GM21360 (cell line): ENCODE measurements at regions not wholly inside any gene's neighbourhood (a gene's known extent, or its start where the extent isn't known, plus 50 kb on each side); places are given as distances from the start of the nearest gene placed in this dataset.

Experiments used
- ATAC-seq: cut with Tn5 transposase; IDR thresholded peaks from one replicate; pipeline ENCODE4 v1.9.1; 2021; ENCODE audit warnings: mild to moderate bottlenecking, moderate library complexity; ENCODE audit not compliant: unreplicated experiment

DNA sequence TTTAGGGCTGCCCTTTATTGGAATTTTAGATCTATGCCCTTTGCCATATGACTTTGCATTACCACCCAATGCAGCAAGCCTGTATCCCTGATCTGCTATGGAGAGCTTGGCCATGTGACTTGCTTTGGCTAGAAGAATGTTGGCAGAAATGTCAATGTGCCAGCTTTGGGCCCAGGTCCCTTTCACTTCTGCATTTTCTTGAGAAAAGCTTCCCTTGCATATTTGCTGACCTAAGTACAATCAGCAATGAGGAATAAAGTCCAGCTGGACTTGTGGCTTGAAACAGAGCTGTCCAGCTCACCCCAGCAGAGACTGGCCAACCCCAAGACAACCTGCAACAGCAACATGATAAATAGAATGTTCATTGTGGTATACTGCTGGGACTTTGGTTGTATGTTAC is 135.9 kb downstream of the PAH start:
- ATAC-seq: no peak

GRCh38 chr12:102776041-102776440 is 141.0 kb downstream of the PAH start:
- ATAC-seq: no peak

DNA sequence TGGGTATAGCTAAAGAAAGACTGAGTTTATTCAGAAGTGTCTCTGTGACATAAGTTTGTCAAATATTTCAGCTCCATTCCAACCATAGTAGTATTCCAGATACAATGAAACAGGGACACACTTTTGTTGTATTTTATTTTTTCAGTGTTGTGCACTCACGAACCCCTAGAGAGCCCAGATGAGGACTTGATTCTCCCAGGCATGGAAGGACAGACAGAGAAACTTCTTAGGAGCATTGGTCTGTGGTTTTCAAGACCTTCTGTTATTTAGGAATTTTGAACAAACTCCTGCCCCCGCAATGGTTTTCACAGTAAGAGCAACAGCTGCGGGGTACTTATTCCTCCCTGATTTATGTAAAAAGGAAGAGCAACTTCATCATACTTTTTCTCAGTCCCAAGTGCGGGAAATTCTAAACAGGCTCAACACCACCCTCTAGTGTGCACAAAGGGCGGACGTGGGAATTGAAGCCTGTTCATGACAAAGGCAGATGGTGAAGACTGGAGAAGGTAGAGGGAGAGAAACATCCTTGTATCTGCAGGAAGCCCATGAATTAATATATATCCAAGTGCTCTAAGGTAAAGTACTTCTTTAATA is 147.6 kb downstream of the PAH start:
- ATAC-seq: no peak

GRCh38 chr12:102766961-102767360 is 150.1 kb downstream of the PAH start:
- ATAC-seq: no peak

- no peak for ATAC-seq
These were observed 151.3 kb downstream of the PAH start for GRCh38 chr12:102765736-102766135.

DNA sequence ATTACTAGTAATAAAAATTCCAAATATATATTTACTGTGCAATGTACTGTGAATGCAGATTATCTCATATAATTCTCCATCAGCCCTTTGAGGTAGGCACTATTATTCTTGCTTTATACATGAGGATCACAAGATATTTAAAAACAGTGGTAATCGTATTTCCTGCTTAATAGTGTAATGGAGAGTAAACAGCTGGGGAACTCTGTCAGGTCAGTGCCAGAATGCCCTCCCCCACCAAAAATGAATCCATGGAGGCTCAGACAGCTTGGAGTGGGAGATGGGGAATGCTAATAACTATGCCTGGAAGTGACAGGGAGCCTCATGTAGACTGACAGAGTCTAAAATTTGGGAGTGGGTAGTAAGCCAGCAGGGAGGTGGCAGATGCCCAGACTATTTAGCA is 153.6 kb downstream of the PAH start:
- ATAC-seq: no peak

DNA sequence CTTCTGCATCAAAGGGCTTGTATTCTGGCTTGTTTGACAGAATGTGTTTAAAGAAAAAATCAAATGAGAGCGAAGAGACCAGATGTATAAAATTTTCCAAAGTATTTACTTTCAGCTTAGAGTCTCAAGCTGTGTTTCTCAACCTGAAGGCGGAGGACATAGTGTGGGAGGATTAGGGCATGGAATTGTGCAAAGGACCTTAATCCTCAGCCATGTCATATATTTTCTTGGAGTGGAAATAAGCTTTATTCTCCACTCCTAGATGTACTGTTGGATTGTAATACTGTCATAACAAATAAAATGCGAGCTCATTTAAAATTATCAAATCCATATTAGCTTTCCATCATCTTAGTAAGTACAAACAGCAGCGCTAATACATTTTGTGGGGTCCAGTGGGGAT is 154.0 kb downstream of the PAH start:
- no peak for ATAC-seq

DNA sequence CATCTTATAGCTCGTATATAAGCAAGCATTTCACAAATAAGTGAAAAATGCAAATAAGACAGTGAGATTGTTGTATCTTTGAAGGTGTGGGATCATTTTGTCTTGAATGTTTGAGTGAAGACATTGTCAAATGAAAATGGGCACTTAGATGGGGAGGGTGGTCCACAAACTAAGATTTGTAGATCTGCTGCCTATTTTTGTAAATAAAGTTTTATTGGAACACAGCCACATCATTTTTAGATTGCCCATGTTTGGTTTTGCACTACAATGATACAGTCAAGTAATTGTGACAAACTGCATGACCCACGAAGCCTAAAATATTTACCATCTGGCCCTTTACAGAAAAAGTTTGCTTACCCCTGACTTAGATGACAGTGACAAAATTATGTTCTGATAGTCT is 156.7 kb downstream of the PAH start:
- no peak for ATAC-seq

DNA sequence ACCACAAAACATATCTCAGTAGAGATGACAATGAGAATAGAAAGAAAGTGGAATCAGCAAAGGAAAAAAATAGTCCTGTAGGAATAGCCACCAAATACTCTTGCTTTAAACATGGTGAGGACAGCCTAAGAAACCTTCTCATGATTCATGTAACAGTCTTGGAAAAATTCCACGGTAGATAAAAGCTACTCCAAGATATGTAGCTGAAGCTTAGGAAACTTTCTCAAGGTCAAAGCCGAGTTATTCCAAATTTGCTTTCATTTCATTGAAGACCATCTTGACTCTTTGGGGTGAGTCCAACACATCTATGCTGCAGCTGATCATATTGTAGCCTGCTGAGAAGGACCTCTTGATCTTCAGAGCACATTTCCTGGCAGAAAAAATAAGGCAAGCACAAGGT is 157.6 kb downstream of the PAH start:
- ATAC-seq: no peak

DNA sequence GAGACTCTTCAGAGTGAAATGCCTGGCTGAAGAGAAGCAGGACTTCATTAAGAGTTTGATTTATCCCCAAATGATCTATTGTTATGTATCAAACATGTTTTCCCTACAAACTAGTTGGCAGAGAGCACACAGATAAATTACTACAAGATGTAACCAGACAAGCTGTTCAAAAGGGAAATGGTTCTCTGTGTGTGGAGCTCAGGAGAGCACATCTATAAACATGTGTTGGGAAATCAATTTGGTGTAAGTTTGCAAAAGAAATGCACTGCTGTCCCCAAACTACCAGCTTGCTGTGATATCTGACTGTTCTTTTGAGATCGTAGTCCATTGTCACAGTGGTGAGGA is 159.2 kb downstream of the PAH start:
- no peak for ATAC-seq

- no peak for ATAC-seq
These were observed 159.7 kb downstream of the PAH start for GRCh38 chr12:102757154-102757881.

- ATAC-seq: no peak
These were observed 160.5 kb downstream of the PAH start for GRCh38 chr12:102756530-102756929.

GRCh38 chr12:102755266-102755665 is 161.8 kb downstream of the PAH start:
- ATAC-seq: no peak

DNA sequence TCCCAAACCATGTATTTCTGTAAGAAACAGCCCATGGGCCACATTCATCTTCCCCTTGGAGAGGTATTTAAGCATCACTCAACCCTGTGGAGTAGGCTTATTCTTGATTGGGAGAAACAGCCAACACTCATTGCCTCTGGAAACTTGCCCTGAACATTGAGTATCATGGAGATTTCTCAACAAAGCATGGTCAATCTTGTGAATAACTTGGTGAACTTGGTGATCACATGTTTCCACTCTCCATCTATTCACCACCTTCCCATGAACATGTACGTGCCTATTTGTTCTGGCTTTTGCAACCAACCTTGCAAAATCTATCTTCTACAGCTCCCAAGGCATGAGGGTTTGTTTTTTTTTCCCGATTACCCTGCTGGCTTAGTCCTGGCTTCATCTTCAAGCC is 163.2 kb downstream of the PAH start:
- ATAC-seq: no peak

- no peak for ATAC-seq
These were observed 168.3 kb downstream of the PAH start for GRCh38 chr12:102748704-102749103.

- no peak for ATAC-seq
These were observed 170.1 kb downstream of the PAH start for GRCh38 chr12:102746963-102747362.

DNA sequence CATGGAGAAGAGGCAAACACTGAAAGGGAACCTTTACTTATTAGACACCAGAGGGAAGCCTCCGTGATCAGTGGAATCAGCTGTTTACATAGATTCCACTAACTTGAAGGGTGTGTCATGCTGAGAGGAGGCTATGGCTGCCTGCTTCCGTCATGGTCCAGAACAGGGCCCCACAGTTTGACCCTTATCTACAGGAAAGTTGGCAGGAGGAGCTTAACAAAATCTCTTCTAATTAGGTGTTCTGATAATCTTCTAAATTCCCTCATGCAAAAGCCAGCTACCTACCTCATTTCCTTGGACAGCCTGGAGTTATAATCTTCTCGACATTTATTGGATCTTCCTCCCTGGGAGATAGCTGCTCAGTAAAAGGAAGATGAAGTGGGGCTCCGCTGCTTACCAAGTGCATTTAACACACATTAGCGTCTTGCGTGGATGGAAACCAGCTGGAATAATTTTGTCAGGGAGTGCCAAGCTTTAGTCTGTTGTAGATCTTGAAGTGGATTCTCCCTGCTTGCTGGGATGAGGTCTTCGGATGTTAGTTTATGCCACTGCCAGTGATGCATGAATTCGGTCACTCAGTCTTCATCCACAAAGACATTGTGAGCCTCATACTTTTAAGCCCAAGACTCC is 171.0 kb downstream of the PAH start:
- ATAC-seq: no peak

DNA sequence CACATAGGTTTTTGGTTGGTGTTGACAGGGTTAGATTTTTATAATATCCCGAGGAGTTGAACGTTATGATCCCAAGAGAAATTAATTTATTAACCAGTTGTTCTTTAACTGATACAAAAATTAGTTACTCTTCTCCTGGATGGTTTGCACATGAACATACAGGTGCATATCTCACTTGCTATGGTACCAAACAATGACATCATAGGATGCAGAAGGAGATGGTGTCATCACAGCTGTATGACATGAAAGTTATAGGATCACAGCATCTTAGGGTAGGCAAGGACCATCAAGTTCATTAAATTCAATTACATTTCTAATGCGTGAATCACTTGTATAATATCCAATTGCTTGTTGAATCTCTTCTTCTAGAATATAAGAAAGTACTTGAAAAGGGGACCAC is 175.8 kb downstream of the PAH start:
- ATAC-seq: no peak

DNA sequence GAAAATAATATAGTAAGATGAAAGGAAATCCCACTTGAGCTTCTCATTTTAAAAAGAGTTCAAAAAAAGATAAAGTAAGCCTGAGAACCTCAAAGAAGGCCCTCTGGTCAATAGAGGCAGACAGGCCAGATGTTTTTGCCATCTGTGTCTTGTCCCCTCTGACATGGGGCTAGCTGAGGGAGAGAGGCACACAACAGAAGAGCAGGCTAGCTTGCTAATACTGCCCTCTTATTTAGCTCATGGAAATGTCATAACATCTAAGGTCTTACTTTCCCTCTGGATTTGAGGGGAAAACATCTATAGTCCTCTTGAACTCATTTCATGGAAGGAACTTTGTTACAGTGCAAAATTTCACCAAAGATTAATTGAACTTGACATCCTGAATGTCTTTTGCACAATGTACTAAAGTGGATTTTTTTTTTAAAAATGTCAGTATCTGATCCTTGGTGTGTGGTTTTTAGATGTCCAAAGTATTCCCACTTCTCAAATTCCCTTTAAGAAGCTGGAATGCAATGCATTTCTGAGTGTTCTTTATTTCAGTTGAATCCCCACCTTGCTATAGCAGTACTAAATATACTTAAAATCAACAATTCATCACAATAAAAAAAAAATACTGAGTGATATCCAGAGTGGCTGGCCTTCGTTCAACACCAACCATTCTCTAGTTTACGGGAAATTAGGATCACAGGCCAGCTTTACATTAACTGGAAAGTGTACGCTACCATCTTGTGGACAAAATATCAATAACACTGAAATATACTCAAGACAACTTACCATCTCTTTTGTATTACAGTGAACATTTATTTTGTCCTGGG is 176.7 kb downstream of the PAH start:
- ATAC-seq: no peak

DNA sequence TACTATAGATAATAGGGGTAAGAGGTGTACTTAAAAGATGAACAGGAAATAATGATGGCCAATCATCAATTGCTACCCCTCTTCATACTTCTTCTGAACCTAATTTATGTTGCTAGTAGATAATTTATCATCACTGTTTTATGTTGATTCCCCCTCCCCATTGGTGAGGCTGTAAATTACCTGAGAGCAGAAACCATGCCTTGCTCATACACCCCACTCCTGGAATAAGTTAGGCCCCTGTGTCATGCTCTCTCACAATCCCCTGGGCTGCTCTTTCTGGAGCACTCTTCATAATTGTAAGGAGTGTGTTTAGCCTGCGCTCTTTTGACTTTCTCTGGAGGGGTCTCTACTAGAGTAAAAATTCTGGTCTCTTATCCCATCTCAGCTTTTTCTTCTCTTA is 180.7 kb downstream of the PAH start:
- ATAC-seq: no peak

GRCh38 chr12:102735104-102735503 is 181.9 kb downstream of the PAH start:
- peak; percentile 90 for ATAC-seq

GRCh38 chr12:102730996-102731395 is 186.0 kb downstream of the PAH start:
- ATAC-seq: no peak
